Stomach (tissue), 4 donors: ENCODE measurements at regions not wholly inside any gene's neighbourhood (a gene's known extent, or its start where the extent isn't known, plus 50 kb on each side); places are given as distances from the start of the nearest gene placed in this dataset.

Experiments used
- CTCF ChIP-seq, 7 experiments: fragments of 450-650 bp in 4 of 7; fragments of 200-600 bp in 3 of 7; sonication (generic) in 3 of 7; IDR thresholded peaks; one replicate each; pipeline ENCODE4 v1.5.1; 2016 to 2019; ENCODE audit warnings: antibody characterized with exemption in 7 of 7, control low read depth in 2 of 7, mild to moderate bottlenecking in 1 of 7
- EP300 ChIP-seq: sonication (generic); formaldehyde crosslinking; IDR thresholded peaks from one replicate; pipeline ENCODE4 v1.6.1; 2017; ENCODE audit warnings: antibody characterized with exemption
- POLR2A ChIP-seq, 4 donors: fragments of 450-650 bp; IDR thresholded peaks; one replicate each; pipeline ENCODE4 v1.6.1; 2016; ENCODE audit warnings: antibody characterized with exemption in 4 of 4, control low read depth in 2 of 4, mild to moderate bottlenecking in 1 of 4, moderate library complexity in 1 of 4
- POLR2AphosphoS5 ChIP-seq, 3 donors: sonication (generic); formaldehyde crosslinking; IDR thresholded peaks; one replicate each; pipeline ENCODE4 v1.6.1; 2016; ENCODE audit warnings: antibody characterized with exemption in 3 of 3

- no peak for TF ChIP-seq CTCF (IDR thresholded peaks at IDR 0.05)
- TF ChIP-seq EP300, result no peak
- TF ChIP-seq POLR2A (IDR thresholded peaks at IDR 0.05), result no peak
- TF ChIP-seq POLR2AphosphoS5 (IDR thresholded peaks at IDR 0.05), result no peak
These were observed 80.3 kb upstream of the RPS23 start for GRCh38 chr5:82358457-82358856.
